HL-60 (cell line): ENCODE measurements at regions not wholly inside any gene's neighbourhood (a gene's known extent, or its start where the extent isn't known, plus 50 kb on each side); places are given as distances from the start of the nearest gene placed in this dataset.

ENCODE experiments used
- DNase-seq, 2 experiments: peaks; one replicate each; pipeline ENCODE4 v3.0.0-alpha.2; 2010 to 2020; ENCODE audit warnings: low read depth in 1 of 2, low spot score in 1 of 2
- H3K27ac ChIP-seq: fragments of 250-450 bp; sonication (Bioruptor Pico); replicated peaks from 2 replicates; pipeline ENCODE4 v1.5.1; 2020; ENCODE audit warnings: mild to moderate bottlenecking, moderate library complexity
- H3K27me3 ChIP-seq: fragments of 250-450 bp; sonication (Bioruptor Pico); 2 replicates; pipeline ENCODE4 v1.5.1; 2021; ENCODE audit warnings: mild to moderate bottlenecking, moderate library complexity; ENCODE audit not compliant: insufficient read depth, poor library complexity, severe bottlenecking
- H3K4me3 ChIP-seq: replicated peaks from 2 replicates; pipeline ENCODE4 v1.5.1; 2011; ENCODE audit warnings: mild to moderate bottlenecking, control low read depth, low read length; ENCODE audit not compliant: insufficient read depth
- GABPA ChIP-seq: IDR thresholded peaks from 2 replicates; pipeline ENCODE4 v1.6.1; 2012; ENCODE audit warnings: low read depth
- POLR2AphosphoS5 ChIP-seq: IDR thresholded peaks from 2 replicates; pipeline ENCODE4 v1.6.1; 2012; ENCODE audit warnings: low read depth
- SPI1 ChIP-seq: IDR thresholded peaks from 2 replicates; pipeline ENCODE4 v1.6.1; 2012; ENCODE audit warnings: low read depth, mild to moderate bottlenecking, borderline replicate concordance
- TF ChIP-seq, protein P1 (sequence below): IDR thresholded peaks from 2 replicates; pipeline ENCODE4 v1.6.1; 2012; ENCODE audit warnings: low read depth; ENCODE audit not compliant: insufficient replicate concordance
- TF ChIP-seq, protein P2 (sequence below): IDR thresholded peaks from one replicate; pipeline ENCODE4 v1.5.1; 2011; ENCODE audit warnings: low read length, control low read depth, inconsistent platforms; ENCODE audit not compliant: insufficient read depth

DNA sequence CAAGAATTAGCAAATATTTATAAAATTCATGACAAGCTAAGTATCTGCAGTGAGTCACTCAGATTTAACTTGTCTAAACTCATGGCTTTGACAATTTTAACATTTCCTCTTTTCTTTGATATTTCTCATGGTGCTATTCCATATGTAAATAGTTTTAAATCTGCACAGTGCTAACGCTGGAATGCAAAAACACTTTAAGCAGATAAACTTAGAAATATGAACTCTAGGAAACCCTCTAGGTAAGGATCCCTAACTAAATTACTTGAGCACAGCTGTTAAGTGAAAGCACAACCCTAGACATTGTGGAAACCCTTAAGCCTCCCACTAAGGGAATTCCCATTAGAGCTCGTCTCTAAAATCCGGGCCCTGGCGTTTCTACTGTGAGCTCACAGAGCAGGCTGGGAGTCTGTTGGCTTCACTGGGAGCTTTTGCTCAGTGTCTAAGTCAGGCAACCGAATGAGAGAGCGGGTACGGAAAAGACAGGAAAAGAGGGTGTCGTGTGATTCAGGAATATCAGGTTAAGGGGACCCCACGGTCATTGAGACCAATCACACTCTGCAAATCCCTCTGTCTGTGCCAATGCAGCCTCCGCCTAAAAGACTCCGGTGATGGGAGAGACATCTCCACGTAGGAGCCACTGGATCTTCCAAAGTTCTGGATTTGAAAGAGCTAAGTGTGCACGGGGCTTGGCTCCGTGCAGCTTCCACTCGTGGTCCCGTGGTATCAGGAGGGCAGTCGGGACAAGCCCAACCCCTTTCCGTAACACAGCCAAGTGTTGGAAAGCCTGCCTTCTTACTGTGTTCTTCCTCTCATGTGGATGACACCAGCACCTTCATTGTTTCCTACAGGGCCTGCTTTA lies 112.3 kb upstream of the RPS6KA2 start:
- no peak for DNase-seq
- no peak for TF ChIP-seq SPI1
- TF ChIP-seq, protein P1, sequence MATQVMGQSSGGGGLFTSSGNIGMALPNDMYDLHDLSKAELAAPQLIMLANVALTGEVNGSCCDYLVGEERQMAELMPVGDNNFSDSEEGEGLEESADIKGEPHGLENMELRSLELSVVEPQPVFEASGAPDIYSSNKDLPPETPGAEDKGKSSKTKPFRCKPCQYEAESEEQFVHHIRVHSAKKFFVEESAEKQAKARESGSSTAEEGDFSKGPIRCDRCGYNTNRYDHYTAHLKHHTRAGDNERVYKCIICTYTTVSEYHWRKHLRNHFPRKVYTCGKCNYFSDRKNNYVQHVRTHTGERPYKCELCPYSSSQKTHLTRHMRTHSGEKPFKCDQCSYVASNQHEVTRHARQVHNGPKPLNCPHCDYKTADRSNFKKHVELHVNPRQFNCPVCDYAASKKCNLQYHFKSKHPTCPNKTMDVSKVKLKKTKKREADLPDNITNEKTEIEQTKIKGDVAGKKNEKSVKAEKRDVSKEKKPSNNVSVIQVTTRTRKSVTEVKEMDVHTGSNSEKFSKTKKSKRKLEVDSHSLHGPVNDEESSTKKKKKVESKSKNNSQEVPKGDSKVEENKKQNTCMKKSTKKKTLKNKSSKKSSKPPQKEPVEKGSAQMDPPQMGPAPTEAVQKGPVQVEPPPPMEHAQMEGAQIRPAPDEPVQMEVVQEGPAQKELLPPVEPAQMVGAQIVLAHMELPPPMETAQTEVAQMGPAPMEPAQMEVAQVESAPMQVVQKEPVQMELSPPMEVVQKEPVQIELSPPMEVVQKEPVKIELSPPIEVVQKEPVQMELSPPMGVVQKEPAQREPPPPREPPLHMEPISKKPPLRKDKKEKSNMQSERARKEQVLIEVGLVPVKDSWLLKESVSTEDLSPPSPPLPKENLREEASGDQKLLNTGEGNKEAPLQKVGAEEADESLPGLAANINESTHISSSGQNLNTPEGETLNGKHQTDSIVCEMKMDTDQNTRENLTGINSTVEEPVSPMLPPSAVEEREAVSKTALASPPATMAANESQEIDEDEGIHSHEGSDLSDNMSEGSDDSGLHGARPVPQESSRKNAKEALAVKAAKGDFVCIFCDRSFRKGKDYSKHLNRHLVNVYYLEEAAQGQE = no peak
- TF ChIP-seq POLR2AphosphoS5 = no peak
- TF ChIP-seq, protein P2, sequence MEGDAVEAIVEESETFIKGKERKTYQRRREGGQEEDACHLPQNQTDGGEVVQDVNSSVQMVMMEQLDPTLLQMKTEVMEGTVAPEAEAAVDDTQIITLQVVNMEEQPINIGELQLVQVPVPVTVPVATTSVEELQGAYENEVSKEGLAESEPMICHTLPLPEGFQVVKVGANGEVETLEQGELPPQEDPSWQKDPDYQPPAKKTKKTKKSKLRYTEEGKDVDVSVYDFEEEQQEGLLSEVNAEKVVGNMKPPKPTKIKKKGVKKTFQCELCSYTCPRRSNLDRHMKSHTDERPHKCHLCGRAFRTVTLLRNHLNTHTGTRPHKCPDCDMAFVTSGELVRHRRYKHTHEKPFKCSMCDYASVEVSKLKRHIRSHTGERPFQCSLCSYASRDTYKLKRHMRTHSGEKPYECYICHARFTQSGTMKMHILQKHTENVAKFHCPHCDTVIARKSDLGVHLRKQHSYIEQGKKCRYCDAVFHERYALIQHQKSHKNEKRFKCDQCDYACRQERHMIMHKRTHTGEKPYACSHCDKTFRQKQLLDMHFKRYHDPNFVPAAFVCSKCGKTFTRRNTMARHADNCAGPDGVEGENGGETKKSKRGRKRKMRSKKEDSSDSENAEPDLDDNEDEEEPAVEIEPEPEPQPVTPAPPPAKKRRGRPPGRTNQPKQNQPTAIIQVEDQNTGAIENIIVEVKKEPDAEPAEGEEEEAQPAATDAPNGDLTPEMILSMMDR = no peak
- TF ChIP-seq GABPA = no peak
- no peak overlapping the region for H3K27ac ChIP-seq
- H3K4me3 ChIP-seq = no peak overlapping the region
- H3K27me3 ChIP-seq = no peaks in the 10 kb centered on the region

DNA sequence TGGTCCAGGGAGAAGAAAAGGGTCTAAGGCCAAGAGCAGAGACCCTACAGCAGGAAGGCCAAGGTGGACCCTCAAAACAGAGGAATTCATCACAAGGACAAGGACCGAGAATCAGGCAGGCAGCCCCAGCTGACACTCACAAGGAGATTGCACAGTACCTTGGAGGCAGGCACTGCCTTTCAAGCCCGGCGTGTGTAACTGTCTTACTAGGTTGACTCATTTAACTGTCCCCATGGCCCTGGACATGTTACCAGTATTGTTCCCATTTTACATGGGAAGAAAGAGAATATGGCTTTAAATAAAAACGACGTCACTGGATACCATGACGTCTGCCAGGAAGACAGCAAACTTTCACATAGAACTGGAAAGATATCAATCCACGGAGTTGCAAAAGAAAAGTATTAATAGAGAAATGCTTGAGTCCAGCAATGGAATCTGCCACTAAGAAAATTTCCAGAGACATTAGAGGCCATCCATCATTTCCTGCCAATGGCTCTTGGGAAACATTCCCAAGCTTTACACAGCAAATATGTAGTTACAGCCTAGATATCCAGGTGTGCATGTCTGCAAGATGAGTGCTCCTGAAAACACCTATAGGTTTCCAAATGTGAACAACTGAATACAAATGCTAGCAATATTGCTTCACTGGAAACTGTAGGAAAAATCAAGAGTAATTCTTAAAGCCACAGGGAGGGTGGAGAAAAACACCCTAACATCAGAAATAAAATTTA lies 111.5 kb upstream of the RPS6KA2 start:
- no peak overlapping the region for H3K4me3 ChIP-seq
- no peak for DNase-seq
- H3K27me3 ChIP-seq = no peaks in the 10 kb centered on the region
- TF ChIP-seq POLR2AphosphoS5 (no peak), SPI1 (no peak), GABPA (no peak)
- TF ChIP-seq, protein P1 = no peak
- TF ChIP-seq, protein P2 = no peak
- no peak overlapping the region for H3K27ac ChIP-seq

DNA sequence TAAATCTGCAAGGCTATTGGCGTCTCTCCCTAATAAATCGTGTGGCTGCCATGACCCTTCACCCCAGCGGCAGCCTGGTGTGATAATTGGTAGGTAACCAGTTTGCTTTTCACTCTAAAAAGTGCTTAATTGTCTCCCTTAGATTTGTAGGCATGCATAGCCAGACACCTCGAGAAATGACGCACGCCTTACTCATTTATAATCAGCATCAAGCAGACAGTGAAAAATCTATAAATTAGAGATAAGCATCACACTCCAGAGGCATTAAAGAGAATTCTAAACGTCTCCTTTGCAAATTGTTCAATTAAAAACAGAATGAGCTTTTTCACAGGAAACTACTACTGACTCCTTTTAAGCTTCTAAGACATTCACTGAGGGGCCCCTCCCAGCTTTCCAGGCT lies 110.2 kb upstream of the RPS6KA2 start:
- TF ChIP-seq GABPA (no peak), POLR2AphosphoS5 (no peak), SPI1 (no peak)
- TF ChIP-seq, protein P1 = no peak
- TF ChIP-seq, protein P2 = no peak
- no peaks in the 10 kb centered on the region for H3K27me3 ChIP-seq
- no peak overlapping the region for H3K27ac ChIP-seq
- no peak overlapping the region for H3K4me3 ChIP-seq
- DNase-seq = no peak
